PC-9 (cell line): ENCODE measurements at regions not wholly inside any gene's neighbourhood (a gene's known extent, or its start where the extent isn't known, plus 50 kb on each side); places are given as distances from the start of the nearest gene placed in this dataset.

Source experiments
- BruUV-seq: library from RNA; stranded (reverse); fragments of 400-500 nt; replicated peaks from 2 replicates; lab custom pipeline; 2021; lab: Mats Ljungman, UMichigan
- CTCF ChIA-PET: fragments of 300-600 bp; sonication (Branson Sonifier 250); formaldehyde crosslinking; loops from one replicate; lab custom pipeline; 2022; ENCODE audit warnings: antibody characterized with exemption; lab: Charles Lee
- POLR2A ChIA-PET: fragments of 300-600 bp; sonication (Branson Sonifier 250); formaldehyde crosslinking; loops from one replicate; lab custom pipeline; 2022; ENCODE audit warnings: antibody characterized with exemption; ENCODE audit not compliant: unreplicated experiment; lab: Charles Lee
- DNase-seq, 2 experiments: peaks; one replicate each; pipeline versions ENCODE4 v3.0.0 to v3.0.0-alpha.2; 2015 to 2022; ENCODE audit warnings: mixed read lengths in 1 of 2
- H2AFZ ChIP-seq: fragments of 200-600 bp; sonication (generic); 2 replicates; pipeline ENCODE4 v1.8.1; 2017; ENCODE audit warnings: antibody characterized with exemption
- H3F3A ChIP-seq: fragments of 200-600 bp; sonication (generic); 2 replicates; pipeline ENCODE4 v1.8.1; 2017; ENCODE audit warnings: antibody characterized with exemption, mild to moderate bottlenecking, low read depth; ENCODE audit not compliant: insufficient read depth
- H3K27ac ChIP-seq: fragments of 200-600 bp; sonication (generic); 2 replicates; pipeline ENCODE4 v1.6.1; 2016; ENCODE audit warnings: mixed run types
- H3K27me3 ChIP-seq: fragments of 200-600 bp; sonication (generic); 2 replicates; pipeline ENCODE4 v1.6.1; 2016; ENCODE audit warnings: low read depth, mixed run types; ENCODE audit not compliant: insufficient read depth
- H3K36me3 ChIP-seq: fragments of 200-600 bp; sonication (generic); 2 replicates; pipeline ENCODE4 v1.6.1; 2016; ENCODE audit warnings: low read depth, mixed run types
- H3K4me1 ChIP-seq: fragments of 200-600 bp; sonication (generic); replicated peaks from 2 replicates; pipeline ENCODE4 v1.6.1; 2016; ENCODE audit warnings: mixed run types; ENCODE audit not compliant: insufficient read depth
- H3K4me2 ChIP-seq: fragments of 200-600 bp; sonication (generic); 2 replicates; pipeline ENCODE4 v1.6.1; 2017; ENCODE audit warnings: mixed run types
- H3K4me3 ChIP-seq: fragments of 200-600 bp; sonication (generic); 2 replicates; pipeline ENCODE4 v1.6.1; 2016; ENCODE audit warnings: mixed run types
- H3K79me2 ChIP-seq: fragments of 200-600 bp; sonication (generic); 2 replicates; pipeline ENCODE4 v1.6.1; 2017; ENCODE audit warnings: low read depth, mixed run types
- H3K9me2 ChIP-seq: fragments of 200-600 bp; sonication (generic); 2 replicates; pipeline ENCODE4 v1.8.1; 2017; ENCODE audit warnings: mild to moderate bottlenecking; ENCODE audit not compliant: insufficient read depth
- H3K9me3 ChIP-seq: fragments of 200-600 bp; sonication (generic); 2 replicates; pipeline ENCODE4 v1.8.1; 2016; ENCODE audit warnings: low read depth; ENCODE audit not compliant: insufficient read depth
- H4K20me1 ChIP-seq: fragments of 200-600 bp; sonication (generic); 2 replicates; pipeline ENCODE4 v1.8.1; 2017; ENCODE audit not compliant: insufficient read depth
- EZH2 ChIP-seq: fragments of 200-600 bp; sonication (generic); IDR thresholded peaks from 2 replicates; pipeline ENCODE4 v1.8.0; 2017; ENCODE audit warnings: antibody characterized with exemption, low read depth
- intact Hi-C: fragments of 100-400 bp; cut with micrococcal nuclease; formaldehyde crosslinking; loops from one replicate; pipeline ENCODE4 v1.10.0; 2022; ENCODE audit not compliant: unreplicated experiment
- TF ChIP-seq, protein P1 (sequence below): fragments of 200-600 bp; sonication (generic); conservative IDR thresholded peaks from 2 replicates; pipeline ENCODE4 v1.6.1; 2017; ENCODE audit warnings: mixed run types, antibody characterized with exemption, mild to moderate bottlenecking, moderate library complexity

GRCh38 chr19:31727536-31727935 lies 378.3 kb upstream of the TSHZ3 start:
- no TSS peak for BruUV-seq

GRCh38 chr19:31730270-31730669 lies 381.0 kb upstream of the TSHZ3 start:
- H3K27me3 ChIP-seq: peaks cover 30% of the 10 kb centered on the region; the same call in 1 of the 2 replicates
- no peaks in the 10 kb centered on the region for H3K9me3 ChIP-seq
- no peaks in the 10 kb centered on the region for H3K9me2 ChIP-seq
- intact Hi-C loops: no loop called here
- no peak overlapping the region for H3K4me3 ChIP-seq
- H2AFZ ChIP-seq: no peak overlapping the region
- no peaks in the 10 kb centered on the region for H3K36me3 ChIP-seq
- no TSS peak for BruUV-seq
- H4K20me1 ChIP-seq: no peaks in the 10 kb centered on the region
- no peak for DNase-seq
- TF ChIP-seq, protein P1, sequence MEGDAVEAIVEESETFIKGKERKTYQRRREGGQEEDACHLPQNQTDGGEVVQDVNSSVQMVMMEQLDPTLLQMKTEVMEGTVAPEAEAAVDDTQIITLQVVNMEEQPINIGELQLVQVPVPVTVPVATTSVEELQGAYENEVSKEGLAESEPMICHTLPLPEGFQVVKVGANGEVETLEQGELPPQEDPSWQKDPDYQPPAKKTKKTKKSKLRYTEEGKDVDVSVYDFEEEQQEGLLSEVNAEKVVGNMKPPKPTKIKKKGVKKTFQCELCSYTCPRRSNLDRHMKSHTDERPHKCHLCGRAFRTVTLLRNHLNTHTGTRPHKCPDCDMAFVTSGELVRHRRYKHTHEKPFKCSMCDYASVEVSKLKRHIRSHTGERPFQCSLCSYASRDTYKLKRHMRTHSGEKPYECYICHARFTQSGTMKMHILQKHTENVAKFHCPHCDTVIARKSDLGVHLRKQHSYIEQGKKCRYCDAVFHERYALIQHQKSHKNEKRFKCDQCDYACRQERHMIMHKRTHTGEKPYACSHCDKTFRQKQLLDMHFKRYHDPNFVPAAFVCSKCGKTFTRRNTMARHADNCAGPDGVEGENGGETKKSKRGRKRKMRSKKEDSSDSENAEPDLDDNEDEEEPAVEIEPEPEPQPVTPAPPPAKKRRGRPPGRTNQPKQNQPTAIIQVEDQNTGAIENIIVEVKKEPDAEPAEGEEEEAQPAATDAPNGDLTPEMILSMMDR: no peak
- no peak for TF ChIP-seq EZH2
- H3K4me1 ChIP-seq: no peaks in the 10 kb centered on the region
- CTCF ChIA-PET: no interaction called here
- no peak overlapping the region for H3K4me2 ChIP-seq
- H3K27ac ChIP-seq: no peak overlapping the region
- POLR2A ChIA-PET: no interaction called here
- H3F3A ChIP-seq: no peaks in the 10 kb centered on the region
- no peaks in the 10 kb centered on the region for H3K79me2 ChIP-seq

More at GRCh38 chr19:31727536-31727935, 378.3 kb upstream of the TSHZ3 start:
- H3K4me1 ChIP-seq: no peaks in the 10 kb centered on the region
- TF ChIP-seq, protein P1: no peak
- no peak for TF ChIP-seq EZH2
- intact Hi-C loops: no loop called here
- ChIA-PET CTCF (no interaction called here), POLR2A (no interaction called here)
- H3K79me2 ChIP-seq: no peaks in the 10 kb centered on the region
- peaks cover 21% of the 10 kb centered on the region; the same call in 1 of the 2 replicates for H3K27me3 ChIP-seq
- DNase-seq: no peak
- H3K9me3 ChIP-seq: no peaks in the 10 kb centered on the region
- H3K27ac ChIP-seq: no peak overlapping the region
- H2AFZ ChIP-seq: no peak overlapping the region
- no peaks in the 10 kb centered on the region; the same call in 1 of the 2 replicates for H3K9me2 ChIP-seq
- H3F3A ChIP-seq: no peaks in the 10 kb centered on the region
- H3K4me3 ChIP-seq: no peak overlapping the region
- no peak overlapping the region for H3K4me2 ChIP-seq
- H3K36me3 ChIP-seq: no peaks in the 10 kb centered on the region
- H4K20me1 ChIP-seq: no peaks in the 10 kb centered on the region

- intact Hi-C loops: no loop called here
- no peak overlapping the region for H3K4me3 ChIP-seq
- H3K27ac ChIP-seq: no peak overlapping the region
- H3K36me3 ChIP-seq: no peaks in the 10 kb centered on the region
- no peaks in the 10 kb centered on the region for H4K20me1 ChIP-seq
- H3K79me2 ChIP-seq: no peaks in the 10 kb centered on the region
- H3K27me3 ChIP-seq: peaks cover 19% of the 10 kb centered on the region; the same call in 1 of the 2 replicates
- no peaks in the 10 kb centered on the region for H3K4me1 ChIP-seq
- no peaks in the 10 kb centered on the region for H3K9me2 ChIP-seq
- POLR2A ChIA-PET: no interaction called here
- TF ChIP-seq, protein P1: no peak
- TF ChIP-seq EZH2: no peak
- CTCF ChIA-PET: no interaction called here
- H3F3A ChIP-seq: no peaks in the 10 kb centered on the region
- no peak overlapping the region for H2AFZ ChIP-seq
- BruUV-seq: no TSS peak
- no peak overlapping the region for H3K4me2 ChIP-seq
- no peaks in the 10 kb centered on the region for H3K9me3 ChIP-seq
- no peak for DNase-seq
Observed at GRCh38 chr19:31733591-31733990, 384.4 kb upstream of the TSHZ3 start.
